OCI-LY1 (cell line): ENCODE measurements at regions not wholly inside any gene's neighbourhood (a gene's known extent, or its start where the extent isn't known, plus 50 kb on each side); places are given as distances from the start of the nearest gene placed in this dataset.

Source experiments
- H2AFZ ChIP-seq: fragments of 200-600 bp; sonication (generic), shearing (Covaris generic); 2 replicates; pipeline ENCODE4 v1.6.0; 2014; ENCODE audit warnings: antibody characterized with exemption, mild to moderate bottlenecking, low read length
- H3F3A ChIP-seq: fragments of 200-600 bp; sonication (generic), shearing (Covaris generic); 2 replicates; pipeline ENCODE4 v1.6.0; 2014; ENCODE audit warnings: mild to moderate bottlenecking, antibody characterized with exemption, low read length, moderate library complexity; ENCODE audit not compliant: insufficient read depth
- H3K27ac ChIP-seq: fragments of 200-600 bp; sonication (generic); 2 replicates; pipeline ENCODE4 v1.5.1; 2014; ENCODE audit warnings: low read length, mixed run types, mild to moderate bottlenecking, low read depth; ENCODE audit not compliant: poor library complexity, severe bottlenecking
- H3K27me3 ChIP-seq: fragments of 200-600 bp; sonication (generic); 2 replicates; pipeline ENCODE4 v1.6.0; 2014; ENCODE audit warnings: antibody characterized with exemption, mild to moderate bottlenecking, low read length, moderate library complexity; ENCODE audit not compliant: insufficient read depth
- H3K36me3 ChIP-seq: fragments of 200-600 bp; sonication (generic); 2 replicates; pipeline ENCODE4 v1.6.1; 2014; ENCODE audit warnings: mild to moderate bottlenecking, antibody characterized with exemption, low read length, moderate library complexity, mixed read lengths; ENCODE audit not compliant: insufficient read depth
- H3K4me1 ChIP-seq: fragments of 200-600 bp; sonication (generic); 2 replicates; pipeline ENCODE4 v1.5.1; 2014; ENCODE audit warnings: mild to moderate bottlenecking, low read length, moderate library complexity; ENCODE audit not compliant: insufficient read depth, severe bottlenecking
- H3K4me2 ChIP-seq: fragments of 200-600 bp; sonication (generic), shearing (Covaris generic); 2 replicates; pipeline ENCODE4 v1.6.1; 2014; ENCODE audit warnings: low read length
- H3K4me3 ChIP-seq: fragments of 200-600 bp; sonication (generic); 2 replicates; pipeline ENCODE4 v1.5.1; 2014; ENCODE audit warnings: low read length, low read depth, mild to moderate bottlenecking, mixed read lengths; ENCODE audit not compliant: poor library complexity, severe bottlenecking
- H3K79me2 ChIP-seq: fragments of 200-600 bp; shearing (Covaris generic); 2 replicates; pipeline ENCODE4 v1.6.1; 2016; ENCODE audit warnings: mixed run types, low read length, mixed read lengths; ENCODE audit not compliant: insufficient read depth
- H3K9ac ChIP-seq: fragments of 200-600 bp; sonication (generic), shearing (Covaris generic); 2 replicates; pipeline ENCODE4 v1.6.1; 2014; ENCODE audit warnings: mild to moderate bottlenecking, low read length, mixed read lengths
- H3K9me2 ChIP-seq: fragments of 200-600 bp; sonication (generic), shearing (Covaris generic); 2 replicates; pipeline ENCODE4 v1.6.1; 2014; ENCODE audit warnings: low read depth, mild to moderate bottlenecking, low read length, mixed read lengths
- H3K9me3 ChIP-seq: fragments of 200-600 bp; shearing (Covaris generic); 2 replicates; pipeline ENCODE4 v1.6.1; 2014; ENCODE audit warnings: low read length, mixed read lengths
- H4K20me1 ChIP-seq: fragments of 200-600 bp; sonication (generic), shearing (Covaris generic); 2 replicates; pipeline ENCODE4 v1.6.0; 2016; ENCODE audit warnings: mild to moderate bottlenecking, low read length; ENCODE audit not compliant: insufficient read depth
- CTCF ChIP-seq: fragments of 200-600 bp; sonication (generic), shearing (Covaris generic); IDR thresholded peaks from 2 replicates; pipeline ENCODE4 v1.5.1; 2017; ENCODE audit warnings: mild to moderate bottlenecking, antibody characterized with exemption, low read length, moderate library complexity, mixed read lengths
- EZH2 ChIP-seq: fragments of 200-600 bp; sonication (generic), shearing (Covaris generic); IDR thresholded peaks from 2 replicates; pipeline ENCODE4 v1.8.0; 2017; ENCODE audit warnings: borderline replicate concordance, mixed run types, mild to moderate bottlenecking, antibody characterized with exemption, low read length, moderate library complexity, mixed read lengths

GRCh38 chr13:71144883-71145282 is 722.1 kb downstream of the DACH1 start:
- Histone ChIP-seq H3K4me3 (no peak overlapping the region), H3F3A (no peaks in the 10 kb centered on the region), H3K4me2 (no peak overlapping the region), H3K9me3 (no peaks in the 10 kb centered on the region), H2AFZ (no peak overlapping the region), H3K9ac (no peak overlapping the region), H4K20me1 (no peaks in the 10 kb centered on the region), H3K27me3 (no peaks in the 10 kb centered on the region), H3K27ac (no peak overlapping the region), H3K79me2 (no peaks in the 10 kb centered on the region), H3K36me3 (no peaks in the 10 kb centered on the region), H3K4me1 (no peaks in the 10 kb centered on the region), H3K9me2 (no peaks in the 10 kb centered on the region)
- TF ChIP-seq EZH2: no peak
- TF ChIP-seq CTCF: no peak

- Histone ChIP-seq H3K9ac (no peak overlapping the region), H3K79me2 (no peaks in the 10 kb centered on the region), H3K9me3 (no peaks in the 10 kb centered on the region), H3K27ac (no peak overlapping the region), H3K36me3 (no peaks in the 10 kb centered on the region), H2AFZ (no peak overlapping the region), H3K4me1 (no peaks in the 10 kb centered on the region), H3K4me3 (no peak overlapping the region), H3K9me2 (no peaks in the 10 kb centered on the region), H4K20me1 (no peaks in the 10 kb centered on the region), H3K4me2 (no peak overlapping the region), H3K27me3 (no peaks in the 10 kb centered on the region), H3F3A (no peaks in the 10 kb centered on the region)
- no peak for TF ChIP-seq CTCF
- TF ChIP-seq EZH2: no peak
Observed at GRCh38 chr13:71137101-71137500, 729.9 kb downstream of the DACH1 start.

- H3K27ac ChIP-seq: no peak overlapping the region
- no peaks in the 10 kb centered on the region for H3K36me3 ChIP-seq
- no peak overlapping the region for H3K9ac ChIP-seq
- no peak overlapping the region for H2AFZ ChIP-seq
- H3K27me3 ChIP-seq: no peaks in the 10 kb centered on the region
- TF ChIP-seq EZH2 (no peak), CTCF (no peak)
- H3K79me2 ChIP-seq: no peaks in the 10 kb centered on the region
- no peak overlapping the region for H3K4me3 ChIP-seq
- H3K4me2 ChIP-seq: no peak overlapping the region
- no peaks in the 10 kb centered on the region for H3K9me3 ChIP-seq
- H3F3A ChIP-seq: no peaks in the 10 kb centered on the region
- H4K20me1 ChIP-seq: no peaks in the 10 kb centered on the region
- H3K9me2 ChIP-seq: no peaks in the 10 kb centered on the region
- H3K4me1 ChIP-seq: no peaks in the 10 kb centered on the region
Observed at GRCh38 chr13:71124230-71124629, 742.8 kb downstream of the DACH1 start.
